ENCODE measurements at regions not wholly inside any gene's neighbourhood (a gene's known extent, or its start where the extent isn't known, plus 50 kb on each side); places are given as distances from the start of the nearest gene placed in this dataset.

GRCh38 chr7:30225863-30226613 is 58.4 kb upstream of the ZNRF2 start:
- DNase-seq (ENCODE audit: low read depth), result peak; percentile 52
- TF ChIP-seq, protein P1, sequence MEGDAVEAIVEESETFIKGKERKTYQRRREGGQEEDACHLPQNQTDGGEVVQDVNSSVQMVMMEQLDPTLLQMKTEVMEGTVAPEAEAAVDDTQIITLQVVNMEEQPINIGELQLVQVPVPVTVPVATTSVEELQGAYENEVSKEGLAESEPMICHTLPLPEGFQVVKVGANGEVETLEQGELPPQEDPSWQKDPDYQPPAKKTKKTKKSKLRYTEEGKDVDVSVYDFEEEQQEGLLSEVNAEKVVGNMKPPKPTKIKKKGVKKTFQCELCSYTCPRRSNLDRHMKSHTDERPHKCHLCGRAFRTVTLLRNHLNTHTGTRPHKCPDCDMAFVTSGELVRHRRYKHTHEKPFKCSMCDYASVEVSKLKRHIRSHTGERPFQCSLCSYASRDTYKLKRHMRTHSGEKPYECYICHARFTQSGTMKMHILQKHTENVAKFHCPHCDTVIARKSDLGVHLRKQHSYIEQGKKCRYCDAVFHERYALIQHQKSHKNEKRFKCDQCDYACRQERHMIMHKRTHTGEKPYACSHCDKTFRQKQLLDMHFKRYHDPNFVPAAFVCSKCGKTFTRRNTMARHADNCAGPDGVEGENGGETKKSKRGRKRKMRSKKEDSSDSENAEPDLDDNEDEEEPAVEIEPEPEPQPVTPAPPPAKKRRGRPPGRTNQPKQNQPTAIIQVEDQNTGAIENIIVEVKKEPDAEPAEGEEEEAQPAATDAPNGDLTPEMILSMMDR (conservative IDR thresholded peaks at IDR 0.05; ENCODE audit: low read depth, low read length), result no peak
- no peak overlapping the region for H3K4me3 ChIP-seq (ENCODE audit: low read depth, low read length)

GRCh38 chr7:30226614-30227268 is 57.7 kb upstream of the ZNRF2 start:
- TF ChIP-seq, protein P1 (conservative IDR thresholded peaks at IDR 0.05; ENCODE audit: low read depth, low read length), result peak; percentile 36
- no peak overlapping the region for H3K4me3 ChIP-seq (ENCODE audit: low read depth, low read length)
- no peak for DNase-seq (ENCODE audit: low read depth)

DNA sequence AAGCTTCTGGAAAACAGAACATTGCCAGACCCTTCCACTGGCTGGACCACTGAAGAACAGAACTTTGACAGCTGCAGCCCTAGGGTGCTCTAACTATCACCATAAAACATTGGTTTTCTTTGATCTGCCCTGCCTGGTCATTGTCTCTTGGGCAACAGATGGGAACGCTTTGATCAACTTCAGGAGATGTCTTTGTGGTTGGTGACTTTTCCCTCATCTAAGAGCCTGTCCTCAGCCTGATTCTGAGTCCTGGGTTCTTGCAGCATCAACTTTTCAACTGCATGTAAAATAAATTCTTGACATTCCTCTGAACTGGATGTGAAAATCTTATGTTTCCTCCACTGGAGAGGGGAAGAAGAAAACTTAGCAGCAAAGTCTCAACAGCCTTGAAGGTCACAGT is 53.1 kb upstream of the ZNRF2 start:
- TF ChIP-seq, protein P1 (conservative IDR thresholded peaks at IDR 0.05; ENCODE audit: low read depth, low read length), result no peak
- no peak overlapping the region for H3K4me3 ChIP-seq (ENCODE audit: low read depth, low read length)
- DNase-seq (ENCODE audit: low read depth), result peak; percentile 15

- TF ChIP-seq, protein P1 (conservative IDR thresholded peaks at IDR 0.05; ENCODE audit: low read depth, low read length), result no peak
- no peak overlapping the region for H3K4me3 ChIP-seq (ENCODE audit: low read depth, low read length)
- DNase-seq (ENCODE audit: low read depth), result no peak
Observed at GRCh38 chr7:30232391-30232790, 52.0 kb upstream of the ZNRF2 start.
